ENCODE measurements at regions not wholly inside any gene's neighbourhood (a gene's known extent, or its start where the extent isn't known, plus 50 kb on each side); places are given as distances from the start of the nearest gene placed in this dataset.

DNA sequence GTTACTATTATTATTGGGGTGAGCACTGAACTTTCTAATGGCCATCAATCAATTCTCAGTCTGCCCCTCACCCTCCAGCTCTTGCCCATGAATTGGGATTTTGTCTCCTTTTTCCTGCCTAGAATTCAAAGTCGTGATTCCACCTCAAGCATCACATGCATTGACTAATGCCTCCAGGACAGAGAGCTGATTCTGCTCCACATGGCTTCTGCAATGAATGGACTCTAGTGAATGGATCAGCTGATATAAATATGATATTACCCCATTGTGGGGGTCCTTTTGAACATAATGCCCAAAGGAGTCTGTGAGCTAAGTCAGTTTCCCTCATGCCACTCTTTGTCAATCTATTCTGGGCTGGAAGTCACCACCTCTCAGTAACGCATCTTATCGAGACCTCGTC lies 126.4 kb downstream of the OPN5 start:
- Histone ChIP-seq H3K9me3 (ENCODE audit: control insufficient read depth, insufficient read depth, low read length) (no peaks in the 10 kb centered on the region), H3K4me3 (ENCODE audit: low read depth, low read length) (no peak overlapping the region), H3K27me3 (ENCODE audit: control insufficient read depth, insufficient read depth, low read length) (no peaks in the 10 kb centered on the region), H3K27ac (ENCODE audit: low read depth, low read length) (no peak overlapping the region)
- POLR2A ChIA-PET, result no interaction called here
- CTCF ChIA-PET, result no interaction called here
- no peak for DNase-seq (ENCODE audit: low read depth, low spot score)
- TF ChIP-seq, protein P1, sequence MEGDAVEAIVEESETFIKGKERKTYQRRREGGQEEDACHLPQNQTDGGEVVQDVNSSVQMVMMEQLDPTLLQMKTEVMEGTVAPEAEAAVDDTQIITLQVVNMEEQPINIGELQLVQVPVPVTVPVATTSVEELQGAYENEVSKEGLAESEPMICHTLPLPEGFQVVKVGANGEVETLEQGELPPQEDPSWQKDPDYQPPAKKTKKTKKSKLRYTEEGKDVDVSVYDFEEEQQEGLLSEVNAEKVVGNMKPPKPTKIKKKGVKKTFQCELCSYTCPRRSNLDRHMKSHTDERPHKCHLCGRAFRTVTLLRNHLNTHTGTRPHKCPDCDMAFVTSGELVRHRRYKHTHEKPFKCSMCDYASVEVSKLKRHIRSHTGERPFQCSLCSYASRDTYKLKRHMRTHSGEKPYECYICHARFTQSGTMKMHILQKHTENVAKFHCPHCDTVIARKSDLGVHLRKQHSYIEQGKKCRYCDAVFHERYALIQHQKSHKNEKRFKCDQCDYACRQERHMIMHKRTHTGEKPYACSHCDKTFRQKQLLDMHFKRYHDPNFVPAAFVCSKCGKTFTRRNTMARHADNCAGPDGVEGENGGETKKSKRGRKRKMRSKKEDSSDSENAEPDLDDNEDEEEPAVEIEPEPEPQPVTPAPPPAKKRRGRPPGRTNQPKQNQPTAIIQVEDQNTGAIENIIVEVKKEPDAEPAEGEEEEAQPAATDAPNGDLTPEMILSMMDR (IDR thresholded peaks at IDR 0.05; ENCODE audit: low read depth, low read length), result no peak

DNA sequence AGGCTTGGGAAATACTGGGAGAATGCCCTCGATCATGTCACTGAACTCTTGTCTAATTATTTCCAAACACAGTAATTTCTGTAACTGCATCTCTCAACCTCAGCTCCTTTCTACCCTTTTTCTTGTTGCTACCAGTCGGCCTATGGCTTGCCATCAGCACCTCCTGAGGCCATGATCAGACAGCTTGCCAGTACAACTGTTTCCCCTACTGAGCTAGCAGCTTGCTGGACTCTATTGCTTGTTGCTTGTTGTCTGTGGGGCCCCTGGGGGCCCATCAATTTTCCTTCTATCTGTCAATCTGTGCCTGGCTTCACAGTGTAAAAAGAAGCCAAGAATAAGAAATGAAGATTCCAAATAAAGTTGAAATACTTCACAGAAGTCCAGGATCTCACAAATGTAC lies 123.9 kb downstream of the OPN5 start:
- ChIA-PET POLR2A (no interaction called here), CTCF (no interaction called here)
- Histone ChIP-seq H3K4me3 (ENCODE audit: low read depth, low read length) (no peak overlapping the region), H3K9me3 (ENCODE audit: control insufficient read depth, insufficient read depth, low read length) (no peaks in the 10 kb centered on the region), H3K27ac (ENCODE audit: low read depth, low read length) (no peak overlapping the region), H3K27me3 (ENCODE audit: control insufficient read depth, insufficient read depth, low read length) (no peaks in the 10 kb centered on the region)
- DNase-seq (ENCODE audit: low read depth, low spot score), result no peak
- TF ChIP-seq, protein P1 (IDR thresholded peaks at IDR 0.05; ENCODE audit: low read depth, low read length), result no peak

DNA sequence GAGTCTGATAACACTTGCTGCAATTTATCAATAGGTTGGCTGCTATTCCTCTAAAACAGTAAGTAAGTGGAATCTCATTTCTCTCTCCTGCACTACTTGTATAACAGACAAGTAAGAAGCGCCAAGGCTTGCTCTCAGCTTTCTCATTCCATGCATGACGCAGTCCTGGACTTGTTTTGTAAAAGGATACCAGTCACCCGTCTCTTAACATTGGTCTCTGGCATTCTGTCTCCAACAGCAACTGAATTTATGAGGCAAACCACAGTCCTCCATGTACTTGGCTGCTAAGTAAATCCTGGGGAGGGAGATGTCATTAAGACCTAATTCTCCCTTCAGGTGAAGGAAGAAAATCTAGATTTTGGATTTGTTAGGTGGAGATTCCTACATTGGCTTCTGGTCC lies 115.4 kb downstream of the OPN5 start:
- ChIA-PET POLR2A (no interaction called here), CTCF (interaction anchor here (0.6 kb wide), 1 partner anchor 1044 kb away, joined by 5 read pairs; no protein-coding TSS in a partner anchor)
- no peak for DNase-seq (ENCODE audit: low read depth, low spot score)
- no peak overlapping the region for H3K27ac ChIP-seq (ENCODE audit: low read depth, low read length)
- TF ChIP-seq, protein P1 (IDR thresholded peaks at IDR 0.05; ENCODE audit: low read depth, low read length), result no peak
- H3K27me3 ChIP-seq (ENCODE audit: control insufficient read depth, insufficient read depth, low read length), result no peaks in the 10 kb centered on the region
- H3K4me3 ChIP-seq (ENCODE audit: low read depth, low read length), result no peak overlapping the region
- no peaks in the 10 kb centered on the region for H3K9me3 ChIP-seq (ENCODE audit: control insufficient read depth, insufficient read depth, low read length)

DNA sequence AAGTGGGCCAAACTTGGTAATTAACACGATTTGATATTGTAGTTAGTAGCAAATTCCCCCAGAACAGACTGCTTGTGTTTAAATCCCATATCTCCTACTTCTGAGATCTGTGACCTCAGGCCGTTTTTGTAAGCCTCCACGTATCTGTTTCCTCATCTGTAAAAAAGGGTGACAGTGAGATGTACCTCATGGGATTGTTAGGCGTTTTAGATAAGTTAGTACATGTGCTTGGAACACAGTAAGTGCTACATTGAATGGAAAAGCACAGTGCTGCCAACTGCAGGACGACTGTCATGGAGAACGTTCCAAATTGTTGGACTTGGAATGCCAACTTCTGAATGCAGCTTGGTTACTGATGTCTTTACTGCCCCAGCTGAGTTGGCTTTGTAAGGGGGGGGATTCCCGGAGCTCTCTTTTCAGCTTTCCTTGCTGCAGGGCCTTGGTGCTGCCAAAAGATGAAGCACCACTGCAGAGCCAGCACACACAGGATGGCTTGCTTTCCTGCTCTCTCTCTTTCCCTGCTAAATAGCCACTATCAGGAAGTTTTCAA lies 108.6 kb downstream of the OPN5 start:
- CTCF ChIA-PET, result no interaction called here
- TF ChIP-seq, protein P1 (IDR thresholded peaks at IDR 0.05; ENCODE audit: low read depth, low read length), result no peak

DNA sequence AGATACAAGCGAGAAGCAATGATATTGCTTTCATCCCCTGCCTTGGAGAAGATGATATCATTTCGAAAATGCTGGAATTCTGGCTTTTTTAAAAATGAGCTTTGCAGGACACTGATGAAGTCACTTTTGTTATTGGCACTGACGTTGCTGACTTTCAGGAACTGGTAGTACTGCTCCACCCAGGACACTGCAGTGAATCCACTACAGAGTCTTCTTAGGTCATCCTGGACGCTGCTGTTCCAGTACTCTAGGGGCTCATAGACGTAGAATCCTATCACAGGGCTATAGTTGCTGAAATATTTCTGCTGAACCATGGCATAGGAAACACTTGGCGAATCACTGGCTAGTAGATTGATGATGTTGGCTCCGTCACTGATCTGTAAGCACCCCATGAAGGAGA lies 97.2 kb downstream of the OPN5 start:
- POLR2A ChIA-PET, result no interaction called here
- Histone ChIP-seq H3K27ac (ENCODE audit: low read depth, low read length) (no peak overlapping the region), H3K4me3 (ENCODE audit: low read depth, low read length) (no peak overlapping the region), H3K9me3 (ENCODE audit: control insufficient read depth, insufficient read depth, low read length) (no peaks in the 10 kb centered on the region), H3K27me3 (ENCODE audit: control insufficient read depth, insufficient read depth, low read length) (no peaks in the 10 kb centered on the region)
- no peak for DNase-seq (ENCODE audit: low read depth, low spot score)
- CTCF ChIA-PET, result no interaction called here
- TF ChIP-seq, protein P1 (IDR thresholded peaks at IDR 0.05; ENCODE audit: low read depth, low read length), result no peak

More for the DNA sequence above, 108.6 kb downstream of the OPN5 start:
- POLR2A ChIA-PET, result no interaction called here
- no peaks in the 10 kb centered on the region for H3K9me3 ChIP-seq (ENCODE audit: control insufficient read depth, insufficient read depth, low read length)
- no peaks in the 10 kb centered on the region for H3K27me3 ChIP-seq (ENCODE audit: control insufficient read depth, insufficient read depth, low read length)
- DNase-seq (ENCODE audit: low read depth, low spot score), result no peak
- no peak overlapping the region for H3K27ac ChIP-seq (ENCODE audit: low read depth, low read length)
- no peak overlapping the region for H3K4me3 ChIP-seq (ENCODE audit: low read depth, low read length)

All from AG04450 (cell line).